ENCODE measurements at regions not wholly inside any gene's neighbourhood (a gene's known extent, or its start where the extent isn't known, plus 50 kb on each side); places are given as distances from the start of the nearest gene placed in this dataset.

GRCh38 chrX:38489341-38489740 is 72.0 kb upstream of the TSPAN7 start:
- no peak for ATAC-seq (ENCODE audit: low read depth)
- no peak overlapping the region for H3K18ac ChIP-seq (ENCODE audit: low read depth, low read length)
- H3K36me3 ChIP-seq (ENCODE audit: control insufficient read depth, insufficient read depth, low read length) = no peaks in the 10 kb centered on the region
- dilution Hi-C loops (cut with HindIII; ENCODE audit: low sequenced_read_pairs, unreplicated experiment) = no loop called here
- no peaks in the 10 kb centered on the region for H3K4me1 ChIP-seq (ENCODE audit: control insufficient read depth, insufficient read depth, low read length)
- no peak overlapping the region for H4K5ac ChIP-seq (ENCODE audit: low read depth, low read length)
- in situ Hi-C loops (cut with MboI; ENCODE audit: low sequenced_read_pairs) = no loop called here
- intact Hi-C loops (cut with micrococcal nuclease) = no loop called here
- no peak overlapping the region for H3K4ac ChIP-seq (ENCODE audit: low read depth, low read length)
- H4K91ac ChIP-seq (ENCODE audit: insufficient read depth, low read depth, low read length) = no peak overlapping the region
- H3K27me3 ChIP-seq (ENCODE audit: control insufficient read depth, insufficient read depth, low read length) = peaks cover 1% of the 10 kb centered on the region; the same call in 1 of the 2 replicates
- 20% methylated on average over 1 of the region's 3 CpGs; no CpG with 5 or more reads in 1 of the 2 experiments for WGBS, 2 experiments (ENCODE audit: extremely low coverage in 2 of 2, insufficient read length in 1 of 2)
- no peaks in the 10 kb centered on the region for H3K79me1 ChIP-seq (ENCODE audit: low read depth in 1 of 2, low read length in 2 of 2)
- no peak overlapping the region for H2AFZ ChIP-seq (replicated peaks; ENCODE audit: low read length, poor library complexity)
- H3K9ac ChIP-seq (ENCODE audit: low read depth, low read length) = no peak overlapping the region
- H2BK120ac ChIP-seq (ENCODE audit: low read depth, low read length) = no peak overlapping the region
- no peak overlapping the region for H4K8ac ChIP-seq (ENCODE audit: low read depth in 2 of 2, low read length in 2 of 2)
- H3K4me3 ChIP-seq (ENCODE audit: insufficient read depth, low read depth, low read length) = no peak overlapping the region
- H3K56ac ChIP-seq (ENCODE audit: extremely low read depth, insufficient read depth, low read length) = no peak overlapping the region
- no peaks in the 10 kb centered on the region for H3K9me1 ChIP-seq (ENCODE audit: insufficient read depth, low read length)
- TF ChIP-seq USF2 (IDR thresholded peaks at IDR 0.05; ENCODE audit: low read depth, low read length) (no peak), RFX5 (IDR thresholded peaks at IDR 0.05; ENCODE audit: low read depth, low read length) (no peak), POLR2A (IDR thresholded peaks at IDR 0.05; ENCODE audit: low read depth, low read length) (no peak), MXI1 (IDR thresholded peaks at IDR 0.05; ENCODE audit: borderline replicate concordance, low read depth, low read length) (no peak)
- ChIA-PET POLR2A (ENCODE audit: unreplicated experiment) (no interaction called here), CTCF (no interaction called here)
- H3K27ac ChIP-seq (ENCODE audit: insufficient read depth, low read length) = no peak overlapping the region
- H3K14ac ChIP-seq (replicated peaks; ENCODE audit: low read depth, low read length) = no peak overlapping the region
- no peaks in the 10 kb centered on the region for H4K20me1 ChIP-seq (ENCODE audit: insufficient read depth, low read length)
- H3K4me2 ChIP-seq (ENCODE audit: low read depth, low read length) = no peak overlapping the region
- H3K23ac ChIP-seq (ENCODE audit: low read depth, low read length) = no peak overlapping the region
- no peak overlapping the region for H2AK9ac ChIP-seq (replicated peaks; ENCODE audit: low read depth, low read length, poor library complexity)
- H3K9me3 ChIP-seq (ENCODE audit: control insufficient read depth, insufficient read depth, low read length) = no peaks in the 10 kb centered on the region
- H2AK5ac ChIP-seq (ENCODE audit: low read depth, low read length) = no peak overlapping the region
- H2BK15ac ChIP-seq (ENCODE audit: low read depth, low read length) = no peak overlapping the region
- H2BK5ac ChIP-seq (ENCODE audit: low read depth, low read length, poor library complexity, severe bottlenecking) = no peak overlapping the region
- no TSS peak for BruUV-seq (replicated peaks)
- H2BK20ac ChIP-seq (ENCODE audit: low read depth, low read length) = no peak overlapping the region
- no peak for DNase-seq
